ENCODE measurements at regions not wholly inside any gene's neighbourhood (a gene's known extent, or its start where the extent isn't known, plus 50 kb on each side); places are given as distances from the start of the nearest gene placed in this dataset.

GRCh38 chr3:72426618-72427397 lies 421.4 kb downstream of the SHQ1 start:
- DNase-seq: no peak

GRCh38 chr3:72423643-72424042 lies 424.6 kb downstream of the SHQ1 start:
- DNase-seq: no peak

DNA sequence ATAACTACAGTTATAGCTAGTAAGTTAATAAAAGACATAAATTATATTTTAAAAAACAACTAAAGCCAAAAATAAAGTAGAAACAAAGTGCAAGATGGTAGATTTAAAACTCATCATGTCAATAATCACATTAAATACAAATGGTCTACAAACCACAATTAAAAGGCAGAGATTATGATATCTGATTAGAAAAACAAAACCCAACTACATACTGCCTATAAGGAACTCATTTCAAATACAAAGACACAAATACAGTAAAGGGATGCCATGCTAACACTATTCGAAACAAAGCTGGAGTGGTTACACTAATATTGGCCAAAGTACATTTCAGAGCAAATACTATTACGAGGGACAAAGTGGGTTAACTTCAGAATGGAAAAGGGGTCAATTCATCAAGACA lies 426.5 kb downstream of the SHQ1 start:
- DNase-seq: no peak

- no peak for DNase-seq
Observed at GRCh38 chr3:72421126-72421525, 427.1 kb downstream of the SHQ1 start.

- DNase-seq: no peak
Observed at GRCh38 chr3:72418856-72419255, 429.4 kb downstream of the SHQ1 start.

GRCh38 chr3:72418244-72418643 lies 430.0 kb downstream of the SHQ1 start:
- DNase-seq: no peak

DNA sequence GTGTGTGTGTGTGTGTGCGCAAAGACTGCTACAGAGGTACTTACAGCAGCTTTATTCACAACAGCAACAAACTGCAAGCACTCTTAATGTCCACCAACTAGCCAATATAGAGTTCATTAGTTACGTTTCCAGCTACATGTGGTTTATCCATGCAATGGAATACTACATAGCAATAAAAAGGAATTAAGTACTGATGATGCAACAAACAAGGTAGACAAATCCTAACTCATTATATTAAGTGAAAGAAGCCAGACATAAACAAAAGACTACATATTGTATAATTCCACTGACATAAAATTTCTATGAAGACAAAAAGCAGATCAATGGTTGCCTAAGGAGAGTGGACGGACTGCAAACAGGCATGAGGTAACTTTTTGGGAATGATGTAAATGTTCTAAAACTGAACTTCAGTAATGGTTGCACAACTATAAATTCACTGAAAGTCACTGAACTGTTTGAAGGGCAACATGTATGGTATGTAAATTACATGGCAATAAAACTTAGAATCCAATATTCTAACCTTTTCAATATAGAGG lies 433.7 kb downstream of the SHQ1 start:
- no peak for DNase-seq

DNA sequence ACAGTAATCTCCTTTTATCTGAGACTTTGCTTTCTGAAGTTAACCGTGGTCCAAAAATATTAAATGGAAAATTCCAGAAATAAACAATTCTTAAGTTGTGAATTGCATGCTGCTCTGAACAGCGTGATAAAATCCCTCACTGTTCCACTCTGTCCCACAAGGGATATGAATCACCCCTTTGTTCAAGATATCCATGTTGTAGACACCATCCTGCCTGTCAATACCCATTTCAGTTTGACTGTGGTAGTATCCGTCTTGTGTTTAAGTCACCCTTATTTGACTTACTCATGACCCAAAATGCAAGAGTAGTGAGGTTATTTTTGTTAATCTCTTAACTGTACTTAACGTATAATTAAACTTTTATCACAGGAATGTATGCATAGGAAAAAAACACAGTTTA lies 435.0 kb downstream of the SHQ1 start:
- no peak for DNase-seq

DNA sequence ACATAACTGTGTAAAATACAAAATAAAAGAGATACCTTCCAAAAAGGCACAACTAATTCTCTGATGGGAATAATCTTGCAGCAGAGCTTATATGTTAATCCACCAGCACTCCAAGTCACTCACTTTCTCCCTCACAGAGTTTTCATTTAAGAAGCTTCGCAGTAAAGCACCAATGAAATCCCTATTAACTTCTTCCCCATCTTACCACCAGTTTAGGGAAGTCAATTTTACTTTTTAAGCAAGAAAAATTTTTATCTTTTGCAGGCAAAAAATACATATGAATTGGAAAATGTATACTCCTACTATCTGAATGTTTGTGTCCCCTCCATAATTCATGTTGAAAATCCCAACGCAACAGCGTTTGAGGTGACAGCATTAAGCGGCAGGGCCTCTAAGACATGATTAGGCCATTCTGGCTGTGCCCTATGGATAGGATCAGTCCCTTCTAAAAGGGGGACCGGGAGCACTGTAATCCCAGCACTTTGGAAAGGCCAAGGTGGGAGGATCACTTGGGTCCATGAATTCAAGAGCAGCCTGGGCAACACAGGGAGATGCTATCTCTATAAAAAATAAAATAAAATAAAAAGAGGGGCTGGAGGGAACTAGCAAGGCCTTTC lies 435.8 kb downstream of the SHQ1 start:
- DNase-seq: no peak

GRCh38 chr3:72411843-72412242 lies 436.4 kb downstream of the SHQ1 start:
- DNase-seq: no peak

DNA sequence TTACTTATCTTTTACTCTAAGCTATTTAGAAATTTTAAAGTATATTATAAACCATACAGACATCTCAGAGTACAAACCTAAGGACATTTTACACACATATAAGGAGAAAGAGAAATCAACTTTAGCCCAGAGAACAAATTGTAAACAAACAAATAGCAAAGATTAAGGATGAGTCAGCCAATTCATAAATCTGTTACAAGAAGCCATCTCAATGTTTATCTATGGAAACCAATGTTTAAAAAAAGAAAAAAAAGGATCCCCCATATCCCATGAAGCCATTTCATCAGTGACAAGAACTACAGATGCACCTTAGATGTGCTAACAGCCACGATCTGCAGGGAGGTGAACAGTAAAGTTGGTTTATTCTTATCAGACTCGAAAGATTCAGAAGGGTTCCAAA lies 437.1 kb downstream of the SHQ1 start:
- DNase-seq: no peak

GRCh38 chr3:72408983-72409779 lies 439.1 kb downstream of the SHQ1 start:
- no peak for DNase-seq

- DNase-seq: no peak
Observed at GRCh38 chr3:72407766-72408165, 440.5 kb downstream of the SHQ1 start.

DNA sequence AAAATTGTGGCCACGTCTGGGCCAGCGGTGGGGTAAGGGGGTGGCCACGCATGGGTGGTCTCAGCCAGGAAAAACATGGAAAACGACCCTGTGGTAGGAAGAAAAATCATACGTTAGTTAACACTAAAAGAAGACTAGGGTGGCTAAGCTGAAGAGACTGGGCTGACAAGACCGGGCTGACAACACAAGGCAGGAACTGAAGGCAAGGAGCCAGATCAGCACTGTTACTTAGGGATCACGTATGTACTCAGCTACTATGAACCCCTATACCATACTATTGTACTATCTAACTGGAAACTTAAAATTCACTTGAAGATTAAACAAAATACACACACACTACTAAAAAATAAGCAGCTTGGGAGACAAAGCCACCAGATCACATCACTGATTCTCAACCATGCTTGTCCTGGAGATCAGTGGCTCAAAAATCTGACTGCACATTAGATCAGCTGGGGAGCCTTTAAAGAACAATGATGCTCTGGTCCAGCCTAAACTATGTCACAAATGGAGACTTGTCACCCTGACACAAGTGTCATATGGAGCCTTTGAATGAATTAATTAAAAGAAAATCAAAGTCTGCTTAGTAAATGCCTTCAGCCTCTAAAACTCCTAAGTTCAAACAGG lies 442.2 kb downstream of the SHQ1 start:
- DNase-seq: no peak

- DNase-seq: no peak
Observed at GRCh38 chr3:72401005-72401545, 447.2 kb downstream of the SHQ1 start.

DNA sequence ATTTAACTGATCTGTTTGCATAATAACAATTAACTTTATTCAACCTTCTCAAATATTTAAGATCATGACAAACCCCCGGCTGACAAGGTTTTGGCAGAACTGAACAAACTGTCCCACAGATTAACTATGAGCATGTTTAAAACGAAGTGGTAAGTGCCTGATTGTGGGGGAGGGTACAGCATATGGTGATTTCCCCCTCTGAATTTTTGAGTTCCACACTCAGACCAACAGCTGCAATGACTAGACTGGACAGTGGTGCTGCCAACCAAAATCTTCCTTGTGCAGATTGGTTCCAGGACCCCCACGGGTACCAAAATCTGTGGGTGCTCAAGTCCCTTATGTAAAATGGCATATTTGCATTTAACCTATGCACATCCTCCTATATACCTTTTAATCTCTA lies 449.5 kb downstream of the SHQ1 start:
- DNase-seq: no peak

DNA sequence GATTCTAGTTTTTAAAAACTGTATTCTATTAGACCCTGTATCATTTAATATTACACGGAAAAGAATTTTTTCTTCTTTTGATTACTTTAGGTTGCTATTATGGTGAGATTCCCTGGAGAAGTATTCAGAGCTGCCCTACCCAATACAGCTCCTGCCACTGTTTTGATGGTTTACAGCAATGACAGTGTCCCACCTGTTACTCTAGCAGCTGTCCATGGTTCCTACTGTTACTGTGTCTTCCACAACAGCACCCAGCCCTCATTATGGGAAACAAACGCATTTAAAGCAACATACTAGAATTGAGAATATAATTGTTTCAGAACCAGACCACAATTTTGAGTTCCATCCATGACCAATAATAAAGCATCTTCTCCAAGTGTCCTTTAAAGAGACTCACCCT lies 450.7 kb downstream of the SHQ1 start:
- DNase-seq: no peak

- no peak for DNase-seq
Observed at GRCh38 chr3:72396899-72397298, 451.3 kb downstream of the SHQ1 start.

GRCh38 chr3:72395776-72396311 lies 452.4 kb downstream of the SHQ1 start:
- no peak for DNase-seq

DNA sequence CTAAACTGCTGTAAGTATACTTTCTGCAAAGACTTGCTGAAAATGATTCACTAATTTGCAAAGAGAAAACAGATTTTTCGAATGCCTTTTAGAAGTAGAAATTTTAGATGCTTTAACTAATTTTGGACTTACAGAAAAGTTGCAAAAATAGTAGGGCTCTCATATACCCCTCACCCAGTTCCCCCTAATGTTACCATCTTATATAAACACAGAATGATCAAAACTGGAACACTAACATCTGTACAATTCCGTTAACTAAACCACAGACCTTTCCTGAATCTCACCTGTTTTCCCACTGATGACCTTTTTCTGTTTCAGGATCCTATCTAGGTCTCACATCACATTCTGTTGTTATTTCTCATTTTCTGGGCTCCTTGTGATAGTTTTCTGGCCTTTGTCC lies 454.8 kb downstream of the SHQ1 start:
- no peak for DNase-seq

DNA sequence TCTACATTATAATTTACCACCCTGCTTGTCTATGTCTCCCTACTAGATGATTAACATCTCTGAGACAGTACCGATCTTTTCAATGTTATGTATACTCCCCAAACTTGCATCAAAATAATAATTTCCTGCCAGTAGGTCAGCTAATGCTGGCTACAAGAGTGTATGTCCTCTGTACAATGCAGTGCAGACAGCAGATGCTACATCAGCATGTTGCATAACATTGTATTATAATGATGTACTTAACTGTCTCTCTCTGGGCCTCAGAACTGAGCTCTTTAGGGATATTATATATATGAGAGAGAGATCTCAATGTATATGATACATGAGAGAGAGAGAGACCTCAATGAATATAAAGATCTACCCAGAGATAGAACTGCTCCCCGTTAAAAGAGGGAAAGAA lies 456.6 kb downstream of the SHQ1 start:
- no peak for DNase-seq

GRCh38 chr3:72390841-72391240 lies 457.4 kb downstream of the SHQ1 start:
- no peak for DNase-seq

DNA sequence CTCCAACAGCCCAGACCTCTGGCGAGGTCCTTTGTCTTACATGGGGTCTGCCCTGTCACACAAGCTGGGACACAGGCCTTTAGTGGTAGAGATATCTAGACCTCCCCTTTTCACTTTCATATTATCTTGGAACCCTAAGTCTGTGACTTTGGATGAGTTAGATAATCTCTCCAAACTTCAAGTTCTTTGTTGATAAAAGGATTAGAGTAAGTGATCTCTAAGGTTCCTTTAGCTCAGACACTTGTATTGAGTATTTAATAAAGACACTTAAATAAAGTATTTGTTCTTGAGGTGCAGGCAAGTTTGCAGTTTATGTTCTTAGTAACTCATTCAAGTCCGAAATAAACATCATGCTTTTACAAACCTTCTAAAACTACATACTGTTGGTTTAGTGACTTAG lies 459.6 kb downstream of the SHQ1 start:
- no peak for DNase-seq

All from NCI-H526 treated with DMSO at 0.1 percent for 48 hours (cell line).